KMS-11 (cell line): ENCODE measurements at regions not wholly inside any gene's neighbourhood (a gene's known extent, or its start where the extent isn't known, plus 50 kb on each side); places are given as distances from the start of the nearest gene placed in this dataset.

Experiments used
- H2AFZ ChIP-seq: fragments of 200-600 bp; sonication (generic); 2 replicates; pipeline ENCODE4 v1.6.1; 2016; ENCODE audit warnings: antibody characterized with exemption, mixed run types, low read depth
- H3K27ac ChIP-seq: fragments of 200-600 bp; sonication (generic); 2 replicates; pipeline ENCODE4 v1.6.1; 2016; ENCODE audit warnings: mild to moderate bottlenecking, mixed run types
- H3K27me3 ChIP-seq: fragments of 200-600 bp; sonication (generic); 2 replicates; pipeline ENCODE4 v1.6.1; 2017; ENCODE audit warnings: mild to moderate bottlenecking, low read depth, mixed run types, moderate library complexity; ENCODE audit not compliant: insufficient read depth
- H3K36me3 ChIP-seq: fragments of 200-600 bp; sonication (generic); 2 replicates; pipeline ENCODE4 v1.6.1; 2017; ENCODE audit warnings: mild to moderate bottlenecking, mixed run types; ENCODE audit not compliant: insufficient read depth
- H3K4me1 ChIP-seq: fragments of 200-600 bp; sonication (generic); 2 replicates; pipeline ENCODE4 v1.6.1; 2016; ENCODE audit warnings: mild to moderate bottlenecking, low read depth, mixed run types; ENCODE audit not compliant: poor library complexity, severe bottlenecking
- H3K4me2 ChIP-seq: fragments of 200-600 bp; sonication (generic); 2 replicates; pipeline ENCODE4 v1.7.0; 2016; ENCODE audit warnings: mild to moderate bottlenecking, mixed run types
- H3K4me3 ChIP-seq: fragments of 200-600 bp; sonication (generic); IDR thresholded peaks from 2 replicates; pipeline ENCODE4 v1.6.1; 2017; ENCODE audit warnings: low read depth, low read length, mixed read lengths; ENCODE audit not compliant: insufficient read depth
- H3K79me2 ChIP-seq: fragments of 200-600 bp; sonication (generic); 2 replicates; pipeline ENCODE4 v1.6.1; 2016; ENCODE audit warnings: low read depth, mixed run types; ENCODE audit not compliant: insufficient read depth
- H3K9ac ChIP-seq: fragments of 200-600 bp; sonication (generic); 2 replicates; pipeline ENCODE4 v1.6.1; 2016; ENCODE audit warnings: mild to moderate bottlenecking, mixed run types
- H4K20me1 ChIP-seq: fragments of 200-600 bp; sonication (generic); 2 replicates; pipeline ENCODE4 v1.6.1; 2016; ENCODE audit warnings: mild to moderate bottlenecking, mixed run types; ENCODE audit not compliant: insufficient read depth
- TF ChIP-seq, protein P1 (sequence below): fragments of 200-600 bp; sonication (generic); conservative IDR thresholded peaks from 2 replicates; pipeline ENCODE4 v1.6.1; 2017; ENCODE audit warnings: low read depth, mild to moderate bottlenecking, antibody characterized with exemption, low read length, moderate library complexity, mixed read lengths

DNA sequence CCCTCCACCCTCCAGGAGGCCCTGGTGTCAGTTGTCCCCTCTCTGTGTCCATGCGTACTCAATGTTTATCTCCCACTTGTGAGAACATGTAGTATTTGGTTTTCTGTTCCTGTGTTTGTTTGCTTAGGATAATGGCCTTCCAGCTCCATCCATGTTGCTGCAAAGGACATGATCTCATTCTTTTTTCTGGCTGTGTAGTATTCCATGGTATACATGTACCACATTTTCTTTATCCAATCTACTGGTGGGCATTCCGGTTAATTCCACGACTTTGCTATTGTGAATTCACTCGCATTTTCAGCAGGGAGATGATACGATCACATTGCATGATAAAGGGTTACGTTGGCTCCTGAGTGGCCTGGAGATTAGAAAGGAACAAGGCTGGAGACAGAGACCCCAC, 286.2 kb downstream of the FOXL1 start:
- Histone ChIP-seq H3K27me3 (peaks cover 9% of the 10 kb centered on the region; the same call in 1 of the 2 replicates), H4K20me1 (no peaks in the 10 kb centered on the region), H3K9ac (no peak overlapping the region), H3K27ac (no peak overlapping the region), H2AFZ (no peak overlapping the region), H3K4me1 (no peaks in the 10 kb centered on the region), H3K36me3 (no peaks in the 10 kb centered on the region), H3K4me2 (no peak overlapping the region), H3K4me3 (no peak overlapping the region), H3K79me2 (no peaks in the 10 kb centered on the region)
- TF ChIP-seq, protein P1, sequence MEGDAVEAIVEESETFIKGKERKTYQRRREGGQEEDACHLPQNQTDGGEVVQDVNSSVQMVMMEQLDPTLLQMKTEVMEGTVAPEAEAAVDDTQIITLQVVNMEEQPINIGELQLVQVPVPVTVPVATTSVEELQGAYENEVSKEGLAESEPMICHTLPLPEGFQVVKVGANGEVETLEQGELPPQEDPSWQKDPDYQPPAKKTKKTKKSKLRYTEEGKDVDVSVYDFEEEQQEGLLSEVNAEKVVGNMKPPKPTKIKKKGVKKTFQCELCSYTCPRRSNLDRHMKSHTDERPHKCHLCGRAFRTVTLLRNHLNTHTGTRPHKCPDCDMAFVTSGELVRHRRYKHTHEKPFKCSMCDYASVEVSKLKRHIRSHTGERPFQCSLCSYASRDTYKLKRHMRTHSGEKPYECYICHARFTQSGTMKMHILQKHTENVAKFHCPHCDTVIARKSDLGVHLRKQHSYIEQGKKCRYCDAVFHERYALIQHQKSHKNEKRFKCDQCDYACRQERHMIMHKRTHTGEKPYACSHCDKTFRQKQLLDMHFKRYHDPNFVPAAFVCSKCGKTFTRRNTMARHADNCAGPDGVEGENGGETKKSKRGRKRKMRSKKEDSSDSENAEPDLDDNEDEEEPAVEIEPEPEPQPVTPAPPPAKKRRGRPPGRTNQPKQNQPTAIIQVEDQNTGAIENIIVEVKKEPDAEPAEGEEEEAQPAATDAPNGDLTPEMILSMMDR, result no peak

DNA sequence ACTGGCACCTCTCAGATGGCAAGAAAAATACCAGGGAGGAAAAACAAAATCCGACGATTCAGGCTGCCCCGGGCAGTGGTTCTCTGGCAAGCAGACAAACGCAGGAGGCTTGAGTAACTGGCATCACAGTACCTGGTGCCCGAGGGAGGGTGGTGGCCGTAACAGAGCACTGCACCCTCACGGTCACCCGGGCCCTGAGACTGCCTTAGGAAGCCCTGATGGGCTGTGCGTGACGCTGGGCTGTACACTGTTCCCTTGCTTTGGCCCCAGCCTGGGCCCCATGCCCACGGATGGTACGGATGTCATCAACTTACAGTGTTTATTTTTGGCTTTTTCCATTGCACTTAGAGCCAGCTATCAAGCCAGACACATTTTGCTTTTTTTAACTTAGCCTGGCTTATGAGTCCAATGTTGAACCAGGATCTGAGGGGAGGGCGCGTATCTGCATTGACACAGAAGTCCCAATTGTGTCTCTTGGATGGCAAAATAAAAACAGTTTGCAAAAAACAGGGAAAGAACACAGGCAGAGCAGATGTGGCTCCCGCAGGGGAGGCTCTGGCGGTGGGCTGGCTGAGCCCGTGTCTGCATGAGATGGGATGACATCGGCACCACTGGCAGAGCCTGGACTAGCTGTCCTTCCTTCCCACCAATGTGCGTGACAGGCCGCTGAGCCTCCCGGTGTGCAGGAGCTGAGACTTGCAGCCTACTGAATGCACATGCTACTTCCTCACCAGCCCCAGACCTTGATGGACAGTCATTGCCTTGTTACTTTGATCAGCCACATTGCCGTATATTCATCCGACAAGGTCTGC, 287.7 kb downstream of the FOXL1 start:
- Histone ChIP-seq H3K36me3 (no peaks in the 10 kb centered on the region), H3K4me2 (no peak overlapping the region), H3K9ac (no peak overlapping the region), H3K27ac (no peak overlapping the region), H2AFZ (no peak overlapping the region), H3K27me3 (peaks cover 4% of the 10 kb centered on the region; the same call in 1 of the 2 replicates), H3K4me1 (no peaks in the 10 kb centered on the region), H4K20me1 (no peaks in the 10 kb centered on the region), H3K4me3 (no peak overlapping the region), H3K79me2 (no peaks in the 10 kb centered on the region)
- TF ChIP-seq, protein P1, result no peak

DNA sequence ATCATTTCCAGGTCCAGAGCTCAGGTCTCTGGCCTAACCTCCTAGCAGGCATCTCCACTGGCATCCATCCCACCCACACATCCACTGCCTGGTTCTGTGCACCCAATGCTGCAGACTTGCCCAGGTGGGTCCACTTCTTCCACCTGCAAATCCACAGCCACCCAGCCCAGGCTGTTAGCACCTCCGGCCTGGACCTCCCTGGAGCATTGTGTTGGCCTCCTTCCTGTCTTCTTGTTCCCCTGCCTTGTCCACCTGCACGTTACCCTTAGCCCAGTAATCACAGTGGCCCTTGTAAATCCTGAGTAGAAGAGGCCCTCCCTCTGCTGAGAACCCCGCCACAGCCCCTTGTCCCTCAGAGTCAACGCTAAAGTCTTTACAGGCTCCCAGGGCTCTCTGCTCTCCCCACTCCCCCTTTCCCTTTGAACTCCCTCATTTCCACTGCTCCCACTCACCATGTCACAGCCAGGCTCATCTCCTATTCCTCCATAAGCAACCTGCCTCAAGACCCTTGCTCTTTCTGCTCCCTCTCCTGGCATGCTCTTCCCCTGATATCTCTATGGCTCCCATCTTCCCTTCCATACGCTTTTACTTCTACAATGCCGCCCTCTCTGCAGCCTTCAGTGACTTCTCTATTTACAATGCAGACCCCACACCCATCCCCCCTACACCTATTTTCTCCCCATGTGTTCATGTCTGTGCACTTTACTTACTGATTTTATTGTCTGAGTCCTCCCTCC, 288.8 kb downstream of the FOXL1 start:
- H3K79me2 ChIP-seq, result no peaks in the 10 kb centered on the region
- no peak overlapping the region for H3K27ac ChIP-seq
- H3K36me3 ChIP-seq, result no peaks in the 10 kb centered on the region
- no peak overlapping the region for H3K9ac ChIP-seq
- H4K20me1 ChIP-seq, result no peaks in the 10 kb centered on the region
- H3K4me1 ChIP-seq, result no peaks in the 10 kb centered on the region
- peaks cover 10% of the 10 kb centered on the region; the same call in 1 of the 2 replicates for H3K27me3 ChIP-seq
- H3K4me2 ChIP-seq, result no peak overlapping the region
- TF ChIP-seq, protein P1, result no peak
- no peak overlapping the region for H3K4me3 ChIP-seq
- no peak overlapping the region for H2AFZ ChIP-seq

DNA sequence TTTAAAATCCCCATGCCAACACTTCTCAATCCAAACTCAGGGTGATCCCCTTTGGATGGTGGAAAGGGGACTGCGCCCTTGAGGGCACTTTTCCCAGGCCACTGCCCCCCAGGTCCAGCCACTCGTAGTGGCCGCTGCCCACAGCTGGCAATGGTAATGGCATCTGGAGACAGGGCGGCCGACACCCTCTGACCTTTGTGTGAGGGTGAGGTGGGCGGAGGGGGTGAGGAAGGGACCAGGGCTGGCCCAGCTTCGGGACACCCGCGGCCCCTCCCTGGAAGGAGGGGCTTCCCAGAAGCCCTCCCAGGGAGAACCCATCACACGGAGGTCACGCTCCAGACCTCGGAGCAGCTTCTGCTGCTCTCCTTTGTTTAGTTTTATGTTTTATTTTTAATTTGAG, 289.7 kb downstream of the FOXL1 start:
- Histone ChIP-seq H3K4me3 (no peak overlapping the region), H3K4me1 (no peaks in the 10 kb centered on the region), H3K27me3 (peaks cover 10% of the 10 kb centered on the region; the same call in 1 of the 2 replicates), H3K79me2 (no peaks in the 10 kb centered on the region), H3K27ac (no peak overlapping the region), H2AFZ (no peak overlapping the region), H3K4me2 (no peak overlapping the region), H3K36me3 (no peaks in the 10 kb centered on the region), H3K9ac (no peak overlapping the region), H4K20me1 (no peaks in the 10 kb centered on the region)
- TF ChIP-seq, protein P1, result no peak
